MM.1S (cell line): ENCODE measurements at regions not wholly inside any gene's neighbourhood (a gene's known extent, or its start where the extent isn't known, plus 50 kb on each side); places are given as distances from the start of the nearest gene placed in this dataset.

Experiments used
- DNase-seq: peaks from one replicate; pipeline ENCODE4 v3.0.0-alpha.2; 2015
- H2AFZ ChIP-seq: fragments of 300-600 bp; sonication (generic); 2 replicates; pipeline ENCODE4 v1.6.0; 2016; ENCODE audit warnings: antibody characterized with exemption, low read length
- H3F3A ChIP-seq: fragments of 300-600 bp; sonication (generic); 2 replicates; pipeline ENCODE4 v1.6.1; 2016; ENCODE audit warnings: mild to moderate bottlenecking, antibody characterized with exemption, low read length, moderate library complexity, mixed read lengths; ENCODE audit not compliant: insufficient read depth
- H3K27ac ChIP-seq: fragments of 300-600 bp; sonication (generic); 2 replicates; pipeline ENCODE4 v1.5.1; 2016; ENCODE audit warnings: mild to moderate bottlenecking, low read length
- H3K27me3 ChIP-seq: fragments of 300-600 bp; sonication (generic); replicated peaks from 2 replicates; pipeline ENCODE4 v1.6.0; 2016; ENCODE audit warnings: low read length; ENCODE audit not compliant: insufficient read depth
- H3K36me3 ChIP-seq: fragments of 300-600 bp; sonication (generic); replicated peaks from 2 replicates; pipeline ENCODE4 v1.6.1; 2016; ENCODE audit warnings: mild to moderate bottlenecking, low read length, mixed read lengths; ENCODE audit not compliant: insufficient read depth
- H3K4me1 ChIP-seq: fragments of 300-600 bp; sonication (generic); 2 replicates; pipeline ENCODE4 v1.6.1; 2016; ENCODE audit warnings: low read length, mixed read lengths
- H3K4me2 ChIP-seq: fragments of 300-600 bp; sonication (generic); 2 replicates; pipeline ENCODE4 v1.6.0; 2016; ENCODE audit warnings: low read depth, low read length
- H3K4me3 ChIP-seq: fragments of 300-600 bp; sonication (generic); 2 replicates; pipeline ENCODE4 v1.5.1; 2016; ENCODE audit warnings: low read length, mixed read lengths
- H3K79me2 ChIP-seq: fragments of 300-600 bp; sonication (generic); 2 replicates; pipeline ENCODE4 v1.6.1; 2016; ENCODE audit warnings: mixed run types, low read length, mixed read lengths
- H3K9ac ChIP-seq: fragments of 300-600 bp; sonication (generic); 2 replicates; pipeline ENCODE4 v1.6.1; 2016; ENCODE audit warnings: low read length, mixed read lengths
- H3K9me2 ChIP-seq: fragments of 300-600 bp; sonication (generic); replicated peaks from 2 replicates; pipeline ENCODE4 v1.6.1; 2016; ENCODE audit warnings: mild to moderate bottlenecking, low read length, mixed read lengths; ENCODE audit not compliant: insufficient read depth
- H3K9me3 ChIP-seq: fragments of 300-600 bp; sonication (generic); replicated peaks from 2 replicates; pipeline ENCODE4 v1.6.1; 2016; ENCODE audit warnings: mild to moderate bottlenecking, low read length, mixed read lengths; ENCODE audit not compliant: insufficient read depth
- H4K20me1 ChIP-seq: fragments of 300-600 bp; sonication (generic); 2 replicates; pipeline ENCODE4 v1.6.1; 2016; ENCODE audit warnings: mild to moderate bottlenecking, low read length, moderate library complexity, mixed read lengths; ENCODE audit not compliant: insufficient read depth
- CTCF ChIP-seq: fragments of 300-600 bp; sonication (generic); IDR thresholded peaks from 2 replicates; pipeline ENCODE4 v1.5.1; 2016; ENCODE audit warnings: antibody characterized with exemption, low read length, mixed read lengths
- EZH2 ChIP-seq: fragments of 300-600 bp; sonication (generic); optimal IDR thresholded peaks from 2 replicates; pipeline ENCODE3; 2017; ENCODE audit warnings: low read depth, mild to moderate bottlenecking, antibody characterized with exemption, low read length, mixed read lengths
- EZH2phosphoT487 ChIP-seq: fragments of 300-600 bp; sonication (generic); IDR thresholded peaks from 2 replicates; pipeline ENCODE4 v1.6.1; 2018; ENCODE audit warnings: antibody characterized with exemption, low read length

GRCh38 chr5:123845356-123846100 lies 333.6 kb downstream of the CSNK1G3 start:
- Histone ChIP-seq H3K4me3 (no peak overlapping the region), H3F3A (no peaks in the 10 kb centered on the region), H3K27me3 (no peaks in the 10 kb centered on the region), H3K27ac (no peak overlapping the region), H4K20me1 (no peaks in the 10 kb centered on the region), H3K9ac (no peak overlapping the region), H3K4me2 (no peak overlapping the region), H3K36me3 (no peaks in the 10 kb centered on the region), H3K9me2 (no peaks in the 10 kb centered on the region), H3K9me3 (no peaks in the 10 kb centered on the region), H2AFZ (no peak overlapping the region), H3K79me2 (no peaks in the 10 kb centered on the region), H3K4me1 (no peaks in the 10 kb centered on the region)
- TF ChIP-seq CTCF (no peak), EZH2 (no peak), EZH2phosphoT487 (no peak)
- no peak for DNase-seq

- H3K27ac ChIP-seq: no peak overlapping the region
- H3K9ac ChIP-seq: no peak overlapping the region
- TF ChIP-seq EZH2 (no peak), EZH2phosphoT487 (no peak), CTCF (no peak)
Observed at GRCh38 chr5:123844873-123845272, 332.9 kb downstream of the CSNK1G3 start.

GRCh38 chr5:123835421-123835820 lies 323.4 kb downstream of the CSNK1G3 start:
- TF ChIP-seq EZH2: no peak
- TF ChIP-seq EZH2phosphoT487: no peak
- no peak for TF ChIP-seq CTCF
- no peak overlapping the region for H3K27ac ChIP-seq

More at GRCh38 chr5:123844873-123845272, 332.9 kb downstream of the CSNK1G3 start:
- Histone ChIP-seq H3F3A (no peaks in the 10 kb centered on the region), H3K27me3 (no peaks in the 10 kb centered on the region), H3K4me1 (no peaks in the 10 kb centered on the region), H3K79me2 (no peaks in the 10 kb centered on the region), H3K4me3 (no peak overlapping the region), H3K4me2 (no peak overlapping the region), H3K9me2 (no peaks in the 10 kb centered on the region), H3K9me3 (no peaks in the 10 kb centered on the region), H3K36me3 (no peaks in the 10 kb centered on the region), H4K20me1 (no peaks in the 10 kb centered on the region), H2AFZ (no peak overlapping the region)
- no peak for DNase-seq

More at GRCh38 chr5:123835421-123835820, 323.4 kb downstream of the CSNK1G3 start:
- Histone ChIP-seq H3K9me3 (no peaks in the 10 kb centered on the region), H3K4me3 (no peak overlapping the region), H3K36me3 (no peaks in the 10 kb centered on the region), H3F3A (no peaks in the 10 kb centered on the region), H4K20me1 (no peaks in the 10 kb centered on the region), H3K4me2 (no peak overlapping the region), H3K9me2 (no peaks in the 10 kb centered on the region), H3K79me2 (no peaks in the 10 kb centered on the region), H2AFZ (no peak overlapping the region), H3K27me3 (no peaks in the 10 kb centered on the region), H3K4me1 (no peaks in the 10 kb centered on the region), H3K9ac (no peak overlapping the region)
- DNase-seq: no peak
